BE2C (cell line): ENCODE measurements at regions not wholly inside any gene's neighbourhood (a gene's known extent, or its start where the extent isn't known, plus 50 kb on each side); places are given as distances from the start of the nearest gene placed in this dataset.

ENCODE experiments used
- DNase-seq: peaks from one replicate; pipeline ENCODE4 v3.0.0-alpha.2; 2020
- H3K27me3 ChIP-seq: fragments of 250-450 bp; sonication (Bioruptor Pico); 2 replicates; pipeline ENCODE4 v1.5.1; 2020; ENCODE audit warnings: mild to moderate bottlenecking
- H3K36me3 ChIP-seq: fragments of 250-450 bp; sonication (Bioruptor Pico); 2 replicates; pipeline ENCODE4 v1.5.1; 2020; ENCODE audit warnings: mild to moderate bottlenecking
- H3K4me1 ChIP-seq: fragments of 250-450 bp; sonication (Bioruptor Pico); 2 replicates; pipeline ENCODE4 v1.5.1; 2020
- H3K4me3 ChIP-seq: 2 replicates; pipeline ENCODE4 v1.5.1; 2011; ENCODE audit warnings: low read depth, low read length
- H3K9me3 ChIP-seq: fragments of 250-450 bp; sonication (Bioruptor Pico); 2 replicates; pipeline ENCODE4 v1.5.1; 2020
- TF ChIP-seq, protein P1 (sequence below): IDR thresholded peaks from 2 replicates; pipeline ENCODE4 v1.5.1; 2012; ENCODE audit warnings: mild to moderate bottlenecking, low read depth, low read length

- H3K4me3 ChIP-seq: no peak overlapping the region
- no peaks in the 10 kb centered on the region for H3K9me3 ChIP-seq
- H3K4me1 ChIP-seq: no peaks in the 10 kb centered on the region
- no peaks in the 10 kb centered on the region for H3K36me3 ChIP-seq
- TF ChIP-seq, protein P1, sequence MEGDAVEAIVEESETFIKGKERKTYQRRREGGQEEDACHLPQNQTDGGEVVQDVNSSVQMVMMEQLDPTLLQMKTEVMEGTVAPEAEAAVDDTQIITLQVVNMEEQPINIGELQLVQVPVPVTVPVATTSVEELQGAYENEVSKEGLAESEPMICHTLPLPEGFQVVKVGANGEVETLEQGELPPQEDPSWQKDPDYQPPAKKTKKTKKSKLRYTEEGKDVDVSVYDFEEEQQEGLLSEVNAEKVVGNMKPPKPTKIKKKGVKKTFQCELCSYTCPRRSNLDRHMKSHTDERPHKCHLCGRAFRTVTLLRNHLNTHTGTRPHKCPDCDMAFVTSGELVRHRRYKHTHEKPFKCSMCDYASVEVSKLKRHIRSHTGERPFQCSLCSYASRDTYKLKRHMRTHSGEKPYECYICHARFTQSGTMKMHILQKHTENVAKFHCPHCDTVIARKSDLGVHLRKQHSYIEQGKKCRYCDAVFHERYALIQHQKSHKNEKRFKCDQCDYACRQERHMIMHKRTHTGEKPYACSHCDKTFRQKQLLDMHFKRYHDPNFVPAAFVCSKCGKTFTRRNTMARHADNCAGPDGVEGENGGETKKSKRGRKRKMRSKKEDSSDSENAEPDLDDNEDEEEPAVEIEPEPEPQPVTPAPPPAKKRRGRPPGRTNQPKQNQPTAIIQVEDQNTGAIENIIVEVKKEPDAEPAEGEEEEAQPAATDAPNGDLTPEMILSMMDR: no peak
- no peak for DNase-seq
- no peaks in the 10 kb centered on the region for H3K27me3 ChIP-seq
These were observed 177.8 kb downstream of the TXNL1 start for GRCh38 chr18:56460581-56460980.

DNA sequence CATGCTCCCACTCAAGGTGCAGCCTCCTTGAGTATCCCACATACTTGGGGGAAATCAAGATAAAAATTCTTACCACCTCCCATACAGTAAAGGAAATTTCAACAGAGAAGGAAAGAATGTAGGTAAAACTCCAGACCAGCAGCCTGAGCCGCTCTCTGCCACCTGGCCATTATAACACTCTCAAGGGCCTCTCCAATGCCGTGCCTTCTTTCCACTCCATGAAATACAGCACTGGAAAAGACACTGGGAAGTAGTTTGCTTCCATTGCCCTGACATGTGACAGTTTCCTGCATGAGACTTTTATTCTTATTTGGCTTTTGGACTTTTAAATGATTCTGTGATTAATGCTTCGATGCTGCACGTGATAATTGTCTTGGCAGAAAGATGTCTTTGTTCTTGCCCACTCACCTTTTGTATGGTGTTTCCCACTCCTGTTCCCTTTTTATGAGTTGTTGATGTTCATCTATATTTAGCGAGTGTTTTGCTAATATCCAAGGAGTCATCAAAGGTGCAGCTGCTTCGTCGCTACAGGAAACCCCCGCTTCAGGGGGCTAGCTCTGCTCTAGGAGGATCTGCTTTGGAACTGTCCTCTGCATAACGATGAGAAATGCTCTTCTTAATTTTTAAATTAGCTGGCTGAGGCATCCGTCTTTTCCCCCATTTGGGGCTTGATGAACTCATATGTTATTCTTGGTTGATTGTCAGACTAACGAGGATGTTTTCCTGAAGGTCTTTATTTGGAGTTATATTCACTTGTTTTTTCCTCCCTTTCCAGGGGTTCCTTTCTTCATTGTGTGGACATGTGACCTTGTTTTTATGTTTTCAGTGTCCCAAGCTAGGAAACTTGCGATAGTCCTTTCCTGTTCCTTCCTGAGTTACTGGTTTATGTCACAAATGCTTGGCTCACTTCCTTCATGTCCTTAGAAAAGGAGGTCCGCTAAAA is 179.4 kb downstream of the TXNL1 start:
- DNase-seq: no peak
- H3K4me1 ChIP-seq: no peaks in the 10 kb centered on the region

GRCh38 chr18:56455874-56456273 is 182.5 kb downstream of the TXNL1 start:
- no peak for DNase-seq
- Histone ChIP-seq H3K27me3 (no peaks in the 10 kb centered on the region), H3K9me3 (no peaks in the 10 kb centered on the region), H3K36me3 (no peaks in the 10 kb centered on the region), H3K4me1 (no peaks in the 10 kb centered on the region), H3K4me3 (no peak overlapping the region)
- TF ChIP-seq, protein P1: no peak

More for the DNA sequence above, 179.4 kb downstream of the TXNL1 start:
- H3K27me3 ChIP-seq: no peaks in the 10 kb centered on the region
- no peaks in the 10 kb centered on the region for H3K9me3 ChIP-seq
- no peaks in the 10 kb centered on the region for H3K36me3 ChIP-seq
- TF ChIP-seq, protein P1: no peak
- no peak overlapping the region for H3K4me3 ChIP-seq

DNA sequence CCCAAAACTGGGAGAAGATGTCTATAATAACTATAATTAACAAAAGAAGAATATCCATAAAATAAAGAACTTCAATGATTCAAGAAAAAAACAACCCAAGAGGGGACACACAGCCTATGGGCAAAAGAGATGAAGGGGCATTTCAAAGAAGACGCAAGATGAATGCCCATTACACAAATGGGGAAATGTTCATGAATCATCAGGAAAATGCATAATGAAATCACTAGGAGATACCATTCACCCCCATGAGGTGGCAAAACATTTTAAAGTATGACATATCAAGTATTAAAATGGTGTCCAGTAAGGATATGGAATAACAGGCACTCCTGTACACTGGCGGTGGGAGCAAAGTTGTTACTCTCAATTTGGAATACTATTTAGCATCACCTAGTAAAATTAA is 183.3 kb downstream of the TXNL1 start:
- Histone ChIP-seq H3K9me3 (no peaks in the 10 kb centered on the region), H3K4me1 (no peaks in the 10 kb centered on the region), H3K36me3 (no peaks in the 10 kb centered on the region), H3K4me3 (no peak overlapping the region), H3K27me3 (no peaks in the 10 kb centered on the region)
- TF ChIP-seq, protein P1: no peak
- no peak for DNase-seq

DNA sequence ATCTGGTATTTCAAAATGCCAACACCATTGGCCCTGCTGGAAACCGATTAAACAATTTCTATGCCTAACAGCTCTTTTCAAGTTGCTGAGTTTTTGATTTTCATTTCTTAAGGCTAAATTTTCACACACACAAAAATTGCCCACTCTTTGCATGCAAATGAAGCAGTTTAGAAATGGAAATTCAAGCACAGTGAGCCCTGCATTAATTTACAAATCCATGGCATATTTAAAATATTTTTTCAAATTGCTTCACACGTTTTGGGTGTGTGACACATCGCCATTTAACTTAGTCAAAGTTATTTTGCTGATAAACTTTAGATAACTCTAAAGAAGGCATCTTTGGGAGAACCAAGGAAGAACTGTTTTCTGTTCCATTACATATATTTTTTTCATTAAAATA is 184.8 kb downstream of the TXNL1 start:
- Histone ChIP-seq H3K4me3 (no peak overlapping the region), H3K9me3 (no peaks in the 10 kb centered on the region), H3K27me3 (no peaks in the 10 kb centered on the region), H3K36me3 (no peaks in the 10 kb centered on the region), H3K4me1 (no peaks in the 10 kb centered on the region)
- TF ChIP-seq, protein P1: no peak
- no peak for DNase-seq

DNA sequence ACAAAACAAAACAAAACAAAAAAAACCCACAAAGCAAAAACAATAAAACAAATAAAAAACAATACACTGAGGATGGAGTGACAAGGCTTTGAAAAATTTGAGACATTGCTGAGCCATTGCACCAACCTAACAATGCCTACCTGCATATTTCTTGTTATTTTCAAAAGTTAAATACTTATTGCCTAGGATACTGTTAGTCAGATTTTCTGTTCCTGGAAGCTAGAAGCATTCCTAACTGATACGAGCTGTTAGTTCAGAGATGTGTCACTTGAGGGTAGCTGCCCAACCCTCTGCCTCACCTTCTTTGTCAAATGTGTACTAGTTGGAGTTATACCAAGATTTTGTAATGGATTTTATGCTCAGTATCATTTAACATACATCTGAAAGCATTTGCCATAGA is 187.2 kb downstream of the TXNL1 start:
- TF ChIP-seq, protein P1: no peak
- Histone ChIP-seq H3K36me3 (no peaks in the 10 kb centered on the region), H3K9me3 (no peaks in the 10 kb centered on the region), H3K27me3 (no peaks in the 10 kb centered on the region), H3K4me3 (no peak overlapping the region), H3K4me1 (no peaks in the 10 kb centered on the region)
- no peak for DNase-seq
